ENCODE measurements at regions not wholly inside any gene's neighbourhood (a gene's known extent, or its start where the extent isn't known, plus 50 kb on each side); places are given as distances from the start of the nearest gene placed in this dataset.
A peak's percentile ranks its signal among the peaks of the same experiment; 100 is the strongest.

DNA sequence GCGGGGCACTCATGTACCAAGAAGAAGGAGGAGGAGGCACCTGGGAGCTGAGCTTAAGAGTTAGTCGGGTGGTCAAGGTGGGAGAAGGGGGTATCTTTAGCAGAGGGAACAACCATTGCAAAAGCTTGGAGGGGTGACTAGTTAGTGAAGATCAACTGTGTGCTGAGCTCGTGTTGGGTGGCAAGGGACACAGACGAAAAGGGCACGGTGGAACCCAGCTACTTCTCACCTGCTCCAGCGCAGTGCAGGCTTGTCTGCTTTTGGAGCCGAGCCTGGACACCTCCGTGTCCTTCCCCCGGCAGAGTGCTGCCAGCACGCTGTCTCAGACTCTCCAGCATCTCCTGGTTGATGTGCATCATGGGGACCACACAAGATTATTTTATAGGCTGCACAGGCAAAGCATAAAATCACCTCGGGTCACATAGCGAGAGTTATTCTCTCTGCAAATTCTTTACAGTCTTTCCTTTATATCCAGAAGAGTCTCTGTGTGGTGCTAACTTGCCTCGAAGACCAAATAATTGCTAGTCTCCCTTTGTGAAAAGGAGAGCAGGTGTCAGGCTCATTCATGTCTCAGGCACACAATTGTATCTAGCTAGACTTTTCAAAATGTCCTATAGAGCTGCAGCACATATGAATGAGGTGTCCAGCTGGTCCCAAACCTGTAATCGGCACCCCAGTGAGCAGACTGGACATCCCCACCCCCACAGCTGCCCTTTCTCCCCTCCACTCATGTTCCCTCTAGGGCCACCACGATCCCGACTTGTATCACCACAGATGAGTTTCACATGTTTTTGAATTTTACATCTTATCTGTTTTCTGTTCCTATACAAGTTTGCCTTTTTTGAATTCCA lies 123.4 kb downstream of the CEBPB start:
- no peak for DNase-seq

DNA sequence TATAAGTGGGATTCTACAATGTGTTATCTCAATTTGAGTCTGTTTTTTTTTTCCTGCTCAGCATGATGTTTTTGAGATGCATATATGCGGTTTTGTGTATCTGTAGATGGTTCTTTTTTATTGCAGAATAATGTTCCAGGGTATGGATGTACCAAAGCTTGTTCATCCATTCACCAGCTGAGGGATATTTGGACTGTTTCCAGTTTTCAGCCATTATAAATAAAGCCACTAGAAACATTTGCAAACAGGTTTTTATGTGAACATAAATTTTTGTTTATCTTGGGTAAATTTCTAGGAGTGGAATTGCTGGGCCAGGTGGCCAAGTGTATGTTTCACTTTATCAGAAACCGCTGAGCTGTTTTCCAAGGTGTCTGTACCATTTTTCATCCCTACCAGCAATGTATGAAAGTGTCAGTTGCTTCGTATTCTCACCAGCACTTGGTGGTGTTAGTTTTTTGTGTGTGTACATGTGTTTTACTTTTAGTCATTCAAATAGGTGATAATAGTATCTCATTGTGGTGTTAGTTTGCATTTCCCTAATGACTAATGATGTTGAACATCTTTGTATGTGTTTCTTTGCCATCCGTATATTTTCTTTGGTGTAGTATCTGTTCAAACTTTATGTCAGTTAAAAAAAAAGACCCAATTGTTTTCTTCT lies 124.2 kb downstream of the CEBPB start:
- no peak for DNase-seq

GRCh38 chr20:50315586-50316551 lies 125.2 kb downstream of the CEBPB start:
- no peak for DNase-seq

GRCh38 chr20:50317116-50317515 lies 126.5 kb downstream of the CEBPB start:
- DNase-seq, result no peak

DNA sequence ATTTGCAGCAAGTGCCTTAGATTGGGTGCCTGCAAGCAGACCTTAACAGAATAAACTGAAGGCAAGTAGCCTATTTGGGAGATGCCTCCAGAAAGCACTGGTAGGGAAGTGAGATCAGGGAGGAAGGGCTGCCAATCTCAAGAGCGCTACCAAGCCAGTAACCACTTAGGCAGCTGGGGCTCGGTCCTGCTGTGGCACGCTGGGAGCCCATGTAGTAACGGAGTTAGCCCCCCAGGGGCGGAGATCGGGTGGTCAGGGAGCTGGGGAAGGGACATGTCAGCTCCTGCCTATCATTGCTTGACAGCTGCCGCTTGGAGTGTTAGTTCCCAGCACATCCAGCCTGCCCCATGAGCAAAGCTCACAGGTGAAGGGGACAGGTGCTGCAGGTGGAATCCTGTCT lies 127.0 kb downstream of the CEBPB start:
- no peak for DNase-seq

- no peak for DNase-seq
Measured at GRCh38 chr20:50318710-50319109, 128.1 kb downstream of the CEBPB start.

- no peak for DNase-seq
Measured at GRCh38 chr20:50320005-50320900, 129.6 kb downstream of the CEBPB start.

- peak; percentile 50 to 78 for DNase-seq
Measured at GRCh38 chr20:50320901-50321796, 130.5 kb downstream of the CEBPB start.

GRCh38 chr20:50321797-50322480 lies 131.3 kb downstream of the CEBPB start:
- DNase-seq, result no peak

DNA sequence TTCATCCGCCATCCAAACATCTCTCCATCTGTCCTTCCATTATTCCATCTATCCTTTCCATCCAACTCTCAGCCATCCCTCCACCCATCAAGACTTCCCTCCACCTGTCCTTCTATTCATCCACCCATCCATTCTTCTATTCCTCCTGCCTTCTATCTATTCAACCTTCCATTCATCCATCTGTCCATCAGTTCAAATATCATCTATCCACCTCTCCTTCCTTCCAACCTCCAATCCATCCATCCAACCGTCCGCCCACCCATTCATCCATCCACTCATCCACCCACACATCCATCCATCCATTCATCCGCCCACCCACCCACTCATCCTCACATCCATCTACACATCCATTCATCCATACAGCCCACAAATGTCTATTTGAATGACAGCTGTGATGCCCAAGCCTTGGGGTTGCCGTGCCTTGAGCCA lies 132.1 kb downstream of the CEBPB start:
- no peak for DNase-seq

- DNase-seq, result no peak
Measured at GRCh38 chr20:50323209-50323608, 132.6 kb downstream of the CEBPB start.

- no peak for DNase-seq
Measured at GRCh38 chr20:50323777-50324775, 133.4 kb downstream of the CEBPB start.

- DNase-seq, result no peak
Measured at GRCh38 chr20:50325215-50325614, 134.6 kb downstream of the CEBPB start.

- DNase-seq, result no peak
Measured at GRCh38 chr20:50325651-50326050, 135.0 kb downstream of the CEBPB start.

DNA sequence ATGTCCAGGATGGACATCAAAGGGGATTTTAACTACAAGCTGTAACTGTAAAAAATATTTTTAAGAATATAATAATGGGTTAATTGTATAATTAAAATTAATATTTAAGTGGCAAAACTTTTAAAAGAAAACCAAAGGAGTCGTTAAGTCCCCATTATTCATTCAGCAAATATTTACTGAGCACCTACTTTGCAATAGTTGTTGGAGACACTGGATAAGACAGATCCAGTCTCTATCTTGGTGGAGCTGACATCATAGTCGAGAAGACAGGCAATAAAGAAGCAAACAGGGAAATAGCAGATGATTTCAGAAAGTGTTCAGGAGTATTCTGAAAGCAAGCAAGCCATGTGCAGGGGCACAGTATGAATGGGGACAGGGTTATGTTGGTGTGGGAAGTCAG lies 137.0 kb downstream of the CEBPB start:
- no peak for DNase-seq

DNA sequence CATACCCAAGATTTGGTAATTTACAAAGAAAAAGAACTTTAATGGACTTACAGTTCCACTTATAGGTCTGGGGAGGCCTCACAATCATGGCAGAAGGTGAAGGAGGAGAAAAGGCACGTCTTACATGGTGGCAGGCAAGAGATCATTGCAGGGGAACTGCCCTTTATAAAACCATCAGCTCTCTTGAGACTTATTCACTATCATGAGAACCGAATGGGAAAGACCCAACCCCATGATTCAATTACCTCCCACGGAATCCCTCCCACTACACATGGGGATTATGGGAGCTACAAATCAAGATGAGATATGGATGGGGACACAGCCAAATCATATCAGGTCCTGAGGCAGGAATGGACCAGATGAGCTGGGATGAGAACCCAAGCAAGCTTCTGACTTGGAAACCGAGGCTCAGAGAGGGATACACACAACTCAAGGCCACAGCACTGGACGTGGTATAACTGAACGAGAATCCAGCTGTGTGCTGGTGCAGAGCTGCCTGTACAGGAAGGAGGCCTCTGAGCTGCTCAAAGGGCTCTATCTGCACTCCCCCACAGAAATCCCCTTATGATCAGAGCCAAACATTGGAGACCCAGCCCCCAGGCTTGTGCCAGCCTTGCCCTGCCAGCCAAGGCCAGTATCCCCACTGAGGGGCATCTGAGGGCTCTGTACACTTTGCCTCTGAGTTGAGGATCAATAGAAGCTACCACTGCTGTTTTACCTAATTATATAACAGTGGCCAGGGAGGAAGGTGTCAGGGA lies 137.8 kb downstream of the CEBPB start:
- no peak for DNase-seq

DNA sequence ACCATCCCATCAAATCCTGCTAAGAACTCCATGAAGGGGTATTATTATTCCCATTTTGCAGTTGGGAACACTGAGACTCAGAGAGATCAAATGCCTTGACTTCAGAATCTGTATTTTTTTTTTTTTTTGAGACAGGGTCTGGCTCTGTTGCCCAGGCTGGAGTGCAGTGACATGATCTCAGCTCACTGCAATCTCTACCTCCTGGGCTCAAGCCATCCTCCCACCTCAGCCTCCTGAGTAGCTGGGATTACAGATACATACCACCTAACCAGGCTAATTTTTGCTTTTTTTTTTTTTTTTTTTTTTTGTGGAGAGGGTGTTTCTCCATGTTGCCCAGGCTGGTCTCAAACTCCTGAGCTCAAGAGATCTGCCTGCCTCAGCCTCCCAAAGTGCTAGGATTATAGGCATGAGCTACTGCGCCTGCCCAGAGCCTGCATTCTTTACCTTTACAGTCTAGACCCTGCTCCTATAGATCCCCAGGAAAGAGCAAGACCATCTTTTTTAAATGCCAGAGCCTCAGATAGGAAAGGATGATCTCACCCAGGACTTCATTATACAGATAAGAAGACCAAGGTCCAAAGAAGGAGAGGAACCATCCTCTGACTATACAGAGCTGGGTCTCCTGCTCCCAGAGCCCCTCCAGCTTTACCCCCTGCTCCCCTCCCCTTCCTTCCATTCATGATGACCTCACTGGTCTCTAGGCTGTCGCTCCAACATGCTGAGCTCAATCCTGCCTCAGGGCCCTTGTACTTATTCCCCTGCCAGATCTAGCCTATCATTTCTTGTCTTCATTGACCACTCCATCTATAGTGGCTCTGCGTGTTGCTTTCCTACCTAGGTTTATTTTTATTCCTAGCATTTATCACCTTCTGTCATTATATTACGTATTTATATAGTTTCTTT lies 138.6 kb downstream of the CEBPB start:
- no peak for DNase-seq
